Mesenchymal stem cell (in vitro differentiated cells and primary cell): ENCODE measurements at regions not wholly inside any gene's neighbourhood (a gene's known extent, or its start where the extent isn't known, plus 50 kb on each side); places are given as distances from the start of the nearest gene placed in this dataset.

Source experiments
- DNase-seq: peaks from one replicate; pipeline ENCODE4 v3.0.0-alpha.2; 2013
- H2AFZ ChIP-seq: one replicate; pipeline ENCODE4 v1.6.1; 2013; ENCODE audit warnings: low read depth, mild to moderate bottlenecking, control low read depth, inconsistent platforms, low read length, moderate library complexity
- H2AK5ac ChIP-seq: 2 replicates; pipeline ENCODE4 v1.6.1; 2013; ENCODE audit warnings: low read length, moderate library complexity, mild to moderate bottlenecking, inconsistent platforms; ENCODE audit not compliant: severe bottlenecking
- H2BK120ac ChIP-seq: one replicate; pipeline ENCODE4 v1.6.1; 2013; ENCODE audit warnings: low read depth, mild to moderate bottlenecking, inconsistent platforms, low read length, moderate library complexity
- H2BK12ac ChIP-seq, 2 experiments: one replicate each; pipeline ENCODE4 v1.6.1; 2013; ENCODE audit warnings: inconsistent platforms in 2 of 2, low read length in 2 of 2, mild to moderate bottlenecking in 2 of 2, moderate library complexity in 2 of 2, control low read depth in 1 of 2
- H2BK15ac ChIP-seq: one replicate; pipeline ENCODE4 v1.6.1; 2013; ENCODE audit warnings: mild to moderate bottlenecking, low read depth, inconsistent platforms; ENCODE audit not compliant: poor library complexity, severe bottlenecking
- H2BK5ac ChIP-seq: 2 replicates; pipeline ENCODE4 v1.6.1; 2013; ENCODE audit warnings: low read depth, mild to moderate bottlenecking, low read length, control low read depth, inconsistent platforms; ENCODE audit not compliant: poor library complexity, severe bottlenecking
- H3K14ac ChIP-seq, 2 experiments: one replicate each; pipeline ENCODE4 v1.6.1; 2013; ENCODE audit warnings: inconsistent platforms in 2 of 2, low read length in 2 of 2, control low read depth in 1 of 2, mild to moderate bottlenecking in 1 of 2, moderate library complexity in 1 of 2
- H3K18ac ChIP-seq, 2 experiments: one replicate each; pipeline ENCODE4 v1.6.1; 2013; ENCODE audit warnings: inconsistent platforms in 2 of 2, low read length in 2 of 2, control low read depth in 1 of 2, low read depth in 1 of 2, mild to moderate bottlenecking in 1 of 2
- H3K23ac ChIP-seq, 2 experiments: one replicate each; pipeline ENCODE4 v1.6.1; 2013; ENCODE audit warnings: inconsistent platforms in 2 of 2, low read length in 2 of 2, mild to moderate bottlenecking in 2 of 2, moderate library complexity in 2 of 2, control low read depth in 1 of 2
- H3K27ac ChIP-seq: 2 replicates; pipeline ENCODE4 v1.5.1; 2013; ENCODE audit warnings: mild to moderate bottlenecking, moderate library complexity, low read length, control low read depth, inconsistent platforms; ENCODE audit not compliant: poor library complexity, severe bottlenecking
- H3K27me3 ChIP-seq, 2 experiments: 2 replicates each; pipeline versions ENCODE4 v1.6.1 to v1.7.0; 2013; ENCODE audit warnings: low read length in 2 of 2, mild to moderate bottlenecking in 2 of 2, moderate library complexity in 2 of 2, control low read depth in 1 of 2, inconsistent platforms in 1 of 2; ENCODE audit not compliant: control insufficient read depth in 1 of 2, insufficient read depth in 1 of 2
- H3K36me3 ChIP-seq, 2 experiments: 2 replicates each; pipeline versions ENCODE4 v1.6.1 to v1.7.0; 2013; ENCODE audit warnings: low read length in 2 of 2, control low read depth in 1 of 2, inconsistent platforms in 1 of 2, low read depth in 1 of 2, mild to moderate bottlenecking in 1 of 2; ENCODE audit not compliant: insufficient read depth in 2 of 2, control insufficient read depth in 1 of 2
- H3K4ac ChIP-seq, 2 experiments: one replicate each; pipeline ENCODE4 v1.6.1; 2013; ENCODE audit warnings: inconsistent platforms in 2 of 2, low read length in 2 of 2, mild to moderate bottlenecking in 2 of 2, moderate library complexity in 2 of 2, control low read depth in 1 of 2, low read depth in 1 of 2
- H3K4me1 ChIP-seq: 2 replicates; pipeline ENCODE4 v1.6.1; 2013; ENCODE audit warnings: low read depth, low read length, control low read depth; ENCODE audit not compliant: control insufficient read depth, insufficient read depth
- H3K4me2 ChIP-seq: 2 replicates; pipeline ENCODE4 v1.6.1; 2013; ENCODE audit warnings: low read length, mild to moderate bottlenecking, inconsistent platforms; ENCODE audit not compliant: poor library complexity, severe bottlenecking
- H3K4me3 ChIP-seq, 2 experiments: 2 replicates each; pipeline versions ENCODE4 v1.5.1 to v1.7.0; 2013; ENCODE audit warnings: low read length in 2 of 2, mild to moderate bottlenecking in 2 of 2, control low read depth in 1 of 2, low read depth in 1 of 2; ENCODE audit not compliant: insufficient read depth in 1 of 2
- H3K79me1 ChIP-seq: replicated peaks from 2 replicates; pipeline ENCODE4 v1.6.1; 2013; ENCODE audit warnings: mild to moderate bottlenecking, control low read depth, low read length, inconsistent platforms; ENCODE audit not compliant: poor library complexity, severe bottlenecking
- H3K9ac ChIP-seq: 2 replicates; pipeline ENCODE4 v1.7.0; 2013; ENCODE audit warnings: mild to moderate bottlenecking, low read length, moderate library complexity
- H3K9me3 ChIP-seq: 2 replicates; pipeline ENCODE4 v1.7.0; 2013; ENCODE audit warnings: mild to moderate bottlenecking, low read length; ENCODE audit not compliant: control insufficient read depth
- H4K8ac ChIP-seq: one replicate; pipeline ENCODE4 v1.6.1; 2013; ENCODE audit warnings: inconsistent platforms, mild to moderate bottlenecking, low read length, moderate library complexity
- H4K91ac ChIP-seq: one replicate; pipeline ENCODE4 v1.6.1; 2013; ENCODE audit warnings: mild to moderate bottlenecking, low read length, inconsistent platforms
- WGBS: methylation state at CpG from one replicate; pipeline ENCODE4 v1.1.7; 2013; ENCODE audit warnings: mixed read lengths; 5-methylcytosine and 5-hydroxymethylcytosine counted together

- DNase-seq = no peak
- Histone ChIP-seq H3K27me3 (no peaks in the 10 kb centered on the region), H2BK5ac (no peak overlapping the region), H4K91ac (no peak overlapping the region), H3K14ac (no peak overlapping the region), H3K4me3 (no peak overlapping the region), H2BK120ac (no peak overlapping the region), H3K18ac (no peak overlapping the region), H4K8ac (no peak overlapping the region), H3K23ac (no peak overlapping the region), H3K36me3 (no peaks in the 10 kb centered on the region), H3K4ac (no peak overlapping the region), H3K9ac (no peak overlapping the region), H3K9me3 (no peaks in the 10 kb centered on the region), H3K4me2 (no peak overlapping the region), H2BK12ac (no peak overlapping the region), H2AK5ac (no peak overlapping the region), H3K79me1 (no peaks in the 10 kb centered on the region), H3K4me1 (no peaks in the 10 kb centered on the region), H2AFZ (no peak overlapping the region), H2BK15ac (no peak overlapping the region), H3K27ac (no peak overlapping the region)
- 66% methylated on average over 4 of the region's 4 CpGs for WGBS
Measured at GRCh38 chr10:37712489-37713131, 144.8 kb downstream of the ZNF248 start.

- H2BK15ac ChIP-seq = no peak overlapping the region
- H4K8ac ChIP-seq = no peak overlapping the region
- H2AFZ ChIP-seq = no peak overlapping the region
- no peak overlapping the region for H3K27ac ChIP-seq
- H3K18ac ChIP-seq = no peak overlapping the region
- H2AK5ac ChIP-seq = no peak overlapping the region
- H3K9me3 ChIP-seq = no peaks in the 10 kb centered on the region
- H3K27me3 ChIP-seq = no peaks in the 10 kb centered on the region
- H2BK5ac ChIP-seq = no peak overlapping the region
- H3K4me3 ChIP-seq = no peak overlapping the region
- H3K9ac ChIP-seq = no peak overlapping the region
- H3K79me1 ChIP-seq = no peaks in the 10 kb centered on the region
- no peak overlapping the region for H3K14ac ChIP-seq
- no peak for DNase-seq
- H2BK120ac ChIP-seq = no peak overlapping the region
- no peak overlapping the region for H2BK12ac ChIP-seq
- 70% methylated on average over 13 of the region's 13 CpGs for WGBS
- H3K23ac ChIP-seq = no peak overlapping the region
- H3K4ac ChIP-seq = no peak overlapping the region
- H3K4me1 ChIP-seq = no peaks in the 10 kb centered on the region
- no peaks in the 10 kb centered on the region for H3K36me3 ChIP-seq
- no peak overlapping the region for H4K91ac ChIP-seq
- no peak overlapping the region for H3K4me2 ChIP-seq
Measured at GRCh38 chr10:37711617-37712488, 145.6 kb downstream of the ZNF248 start.

GRCh38 chr10:37710831-37711616 lies 146.4 kb downstream of the ZNF248 start:
- Histone ChIP-seq H2BK15ac (no peak overlapping the region), H2BK120ac (no peak overlapping the region), H3K27me3 (no peaks in the 10 kb centered on the region), H3K4ac (no peak overlapping the region), H3K23ac (no peak overlapping the region), H2BK12ac (no peak overlapping the region), H3K9ac (no peak overlapping the region), H3K4me3 (no peak overlapping the region), H2BK5ac (no peak overlapping the region), H3K4me1 (no peaks in the 10 kb centered on the region), H4K8ac (no peak overlapping the region), H3K9me3 (no peaks in the 10 kb centered on the region), H3K18ac (no peak overlapping the region), H2AK5ac (no peak overlapping the region), H3K14ac (no peak overlapping the region), H3K4me2 (no peak overlapping the region), H2AFZ (no peak overlapping the region), H3K27ac (no peak overlapping the region), H4K91ac (no peak overlapping the region), H3K36me3 (no peaks in the 10 kb centered on the region), H3K79me1 (no peaks in the 10 kb centered on the region)
- no peak for DNase-seq
- 86% methylated on average over 7 of the region's 7 CpGs for WGBS
